SK-N-SH (cell line): ENCODE measurements at regions not wholly inside any gene's neighbourhood (a gene's known extent, or its start where the extent isn't known, plus 50 kb on each side); places are given as distances from the start of the nearest gene placed in this dataset.

Source experiments
- CTCF ChIA-PET: fragments of 300-600, 350-600 bp; formaldehyde crosslinking; extraction: SDS; loops from one replicate; lab custom pipeline; 2021; lab: Yijun Ruan, JAX
- POLR2A ChIA-PET: fragments of 350-600 bp; sonication (Branson Sonifier 250); formaldehyde crosslinking; extraction: SDS; loops from one replicate; lab custom pipeline; 2020; ENCODE audit warnings: antibody characterized with exemption, inconsistent platforms; lab: Yijun Ruan, JAX
- DNase-seq: peaks from one replicate; pipeline ENCODE4 v3.0.0; 2012
- H2AFZ ChIP-seq: fragments of 200-600 bp; sonication (generic); 2 replicates; pipeline ENCODE4 v1.8.1; 2016; ENCODE audit warnings: antibody characterized with exemption, mild to moderate bottlenecking, low read depth
- H3F3A ChIP-seq: fragments of 200-600 bp; sonication (generic); replicated peaks from 2 replicates; pipeline ENCODE3; 2016; ENCODE audit warnings: antibody characterized with exemption, mild to moderate bottlenecking; ENCODE audit not compliant: insufficient read depth
- H3K27ac ChIP-seq, 2 experiments: fragments of 200-500 bp in 1 of 2; fragments of 200-600 bp in 1 of 2; sonication (Bioruptor generic) in 1 of 2; sonication (generic), shearing (Covaris generic) in 1 of 2; 2 replicates each; pipeline versions ENCODE4 v1.5.1 to v1.6.1; 2014 to 2016; ENCODE audit warnings: low read depth in 2 of 2, inconsistent platforms in 1 of 2, low read length in 1 of 2, mild to moderate bottlenecking in 1 of 2, mixed read lengths in 1 of 2
- H3K27me3 ChIP-seq: fragments of 200-600 bp; sonication (generic), shearing (Covaris generic); 2 replicates; pipeline ENCODE4 v1.6.1; 2016; ENCODE audit warnings: mixed run types; ENCODE audit not compliant: insufficient read depth
- H3K36me3 ChIP-seq, 2 experiments: fragments of 200-500 bp in 1 of 2; fragments of 200-600 bp in 1 of 2; sonication (Bioruptor generic) in 1 of 2; sonication (generic) in 1 of 2; replicated peaks in 1 of 2; 2 replicates each; pipeline versions ENCODE3 to v1.5.1; 2014 to 2016; ENCODE audit warnings: low read length in 1 of 2, mild to moderate bottlenecking in 1 of 2; ENCODE audit not compliant: insufficient read depth in 2 of 2, control insufficient read depth in 1 of 2
- H3K4me1 ChIP-seq, 2 experiments: fragments of 200-500 bp in 1 of 2; fragments of 200-600 bp in 1 of 2; sonication (Bioruptor generic) in 1 of 2; sonication (generic), shearing (Covaris generic) in 1 of 2; 2 replicates each; pipeline versions ENCODE4 v1.5.1 to v1.6.1; 2014 to 2016; ENCODE audit warnings: low read depth in 1 of 2, low read length in 1 of 2, mixed run types in 1 of 2; ENCODE audit not compliant: insufficient read depth in 2 of 2, control insufficient read depth in 1 of 2
- H3K4me2 ChIP-seq: fragments of 200-600 bp; sonication (generic), shearing (Covaris generic); 2 replicates; pipeline ENCODE4 v1.6.1; 2017; ENCODE audit warnings: mixed run types
- H3K4me3 ChIP-seq, 2 experiments: fragments of 200-500 bp in 1 of 2; fragments of 200-600 bp in 1 of 2; sonication (Bioruptor generic) in 1 of 2; sonication (generic), shearing (Covaris generic) in 1 of 2; 2 replicates each; pipeline versions ENCODE4 v1.5.1 to v1.8.1; 2014 to 2016; ENCODE audit warnings: low read depth in 2 of 2, inconsistent platforms in 1 of 2, low read length in 1 of 2, mild to moderate bottlenecking in 1 of 2, mixed read lengths in 1 of 2, moderate library complexity in 1 of 2
- H3K79me2 ChIP-seq: fragments of 200-600 bp; sonication (generic); 2 replicates; pipeline ENCODE4 v1.8.1; 2017; ENCODE audit warnings: mild to moderate bottlenecking; ENCODE audit not compliant: insufficient read depth
- H3K9ac ChIP-seq: fragments of 200-600 bp; sonication (generic); 2 replicates; pipeline ENCODE4 v1.6.1; 2017; ENCODE audit warnings: mixed run types
- H3K9me2 ChIP-seq: fragments of 200-600 bp; sonication (generic); 2 replicates; pipeline ENCODE4 v1.6.1; 2017; ENCODE audit warnings: mixed run types
- H3K9me3 ChIP-seq: fragments of 200-600 bp; sonication (generic); 2 replicates; pipeline ENCODE4 v1.6.1; 2017; ENCODE audit warnings: mixed run types, mild to moderate bottlenecking, moderate library complexity
- H4K20me1 ChIP-seq: fragments of 200-600 bp; sonication (generic); 2 replicates; pipeline ENCODE4 v1.6.1; 2017; ENCODE audit warnings: mild to moderate bottlenecking, mixed run types; ENCODE audit not compliant: insufficient read depth
- FOSL2 ChIP-seq: IDR thresholded peaks from 2 replicates; pipeline ENCODE4 v1.4.0; 2012; ENCODE audit warnings: low read depth, mild to moderate bottlenecking, moderate library complexity, borderline replicate concordance
- SIN3A ChIP-seq: IDR thresholded peaks from 2 replicates; pipeline ENCODE4 v1.6.1; 2012; ENCODE audit warnings: low read depth, mild to moderate bottlenecking, low read length, moderate library complexity, borderline replicate concordance
- TAF1 ChIP-seq: IDR thresholded peaks from 2 replicates; pipeline ENCODE4 v1.6.1; 2012; ENCODE audit warnings: low read depth, mild to moderate bottlenecking, low read length, moderate library complexity, borderline replicate concordance
- YY1 ChIP-seq: IDR thresholded peaks from 2 replicates; pipeline ENCODE4 v1.4.0; 2012; ENCODE audit warnings: low read depth, mild to moderate bottlenecking
- WGBS: methylation state at CpG from one replicate; pipeline ENCODE4 v1.1.6; 2017; ENCODE audit warnings: low lambda C conversion rate; 5-methylcytosine and 5-hydroxymethylcytosine counted together
- TF ChIP-seq, protein P1 (sequence below): IDR thresholded peaks from 2 replicates; pipeline ENCODE4; 2012
- TF ChIP-seq, protein P2 (sequence below): IDR thresholded peaks from 2 replicates; pipeline ENCODE4 v1.4.0; 2012; ENCODE audit warnings: low read depth, borderline replicate concordance
- TF ChIP-seq, protein P3 (sequence below): IDR thresholded peaks from 2 replicates; pipeline ENCODE4 v1.6.1; 2012; ENCODE audit warnings: mild to moderate bottlenecking, low read depth, low read length, moderate library complexity

DNA sequence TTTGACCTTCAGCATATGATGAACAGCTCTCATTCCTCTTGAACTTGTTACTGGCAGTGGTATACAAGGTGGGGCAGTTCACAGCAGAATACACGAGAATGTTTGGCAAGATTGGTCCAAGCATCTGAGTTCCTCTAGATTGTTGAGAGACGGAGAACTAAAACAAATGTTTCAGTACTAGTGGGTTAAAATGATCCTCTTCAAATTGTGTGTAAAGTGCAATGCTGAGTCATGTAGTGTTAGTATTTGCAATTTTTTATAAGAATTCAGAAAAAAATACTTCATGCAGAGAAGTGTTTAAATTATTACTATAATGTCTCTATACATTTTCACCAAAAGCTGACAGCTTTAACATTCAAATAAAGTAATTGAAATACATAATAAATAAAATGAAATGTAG is 879.8 kb downstream of the TFAP2A start:
- POLR2A ChIA-PET, result no interaction called here

DNA sequence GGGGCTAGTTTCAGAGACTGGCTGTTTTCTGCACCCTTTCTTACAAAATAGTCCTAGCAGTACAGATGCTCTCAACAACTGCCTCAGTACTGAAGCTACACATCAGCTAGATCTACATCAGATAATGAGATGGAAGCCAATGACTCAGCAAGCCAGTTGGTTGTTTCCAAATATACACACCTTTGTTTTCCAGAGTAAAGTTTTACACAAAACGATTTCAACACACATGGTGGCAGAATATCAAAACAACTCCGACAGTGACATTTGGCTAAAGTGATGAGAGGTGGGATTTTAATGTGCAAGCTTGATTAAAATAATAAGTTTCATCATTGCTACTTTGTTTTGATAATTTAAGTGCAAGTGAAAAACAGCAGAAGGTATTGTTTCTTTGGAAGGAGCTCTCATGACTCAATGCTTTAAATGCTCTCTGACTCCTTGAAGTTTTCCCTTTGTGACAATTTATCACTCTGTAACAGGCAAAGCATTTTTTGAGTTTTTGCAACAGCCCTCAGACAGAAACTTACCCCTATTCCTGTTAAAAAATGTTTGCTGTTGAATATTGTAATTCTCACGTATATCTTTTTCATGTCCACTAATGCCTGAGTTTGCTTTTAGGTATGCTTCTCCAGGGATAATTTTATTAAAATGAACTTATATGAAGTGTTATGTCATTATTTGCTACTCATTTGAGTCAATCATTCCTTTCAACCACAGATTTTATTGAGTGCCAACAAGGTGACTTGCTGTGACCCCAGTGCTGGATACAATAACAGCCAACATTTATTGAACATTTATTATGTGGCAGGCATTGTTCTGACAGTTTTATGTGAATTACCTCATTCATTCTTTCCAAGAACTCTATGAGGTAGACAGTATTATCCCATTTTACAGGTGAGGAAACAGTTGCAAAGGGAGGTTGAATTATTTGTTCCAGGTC is 882.0 kb downstream of the TFAP2A start:
- Histone ChIP-seq H3K4me3 (no peak overlapping the region), H3K36me3 (no peaks in the 10 kb centered on the region), H3K9me3 (no peaks in the 10 kb centered on the region), H3K9ac (no peak overlapping the region), H3K4me2 (no peak overlapping the region), H3K79me2 (no peaks in the 10 kb centered on the region), H3K27ac (no peak overlapping the region), H3K9me2 (no peaks in the 10 kb centered on the region)
- no peak for DNase-seq
- 21% methylated on average over 3 of the region's 3 CpGs for WGBS
- TF ChIP-seq, protein P1, sequence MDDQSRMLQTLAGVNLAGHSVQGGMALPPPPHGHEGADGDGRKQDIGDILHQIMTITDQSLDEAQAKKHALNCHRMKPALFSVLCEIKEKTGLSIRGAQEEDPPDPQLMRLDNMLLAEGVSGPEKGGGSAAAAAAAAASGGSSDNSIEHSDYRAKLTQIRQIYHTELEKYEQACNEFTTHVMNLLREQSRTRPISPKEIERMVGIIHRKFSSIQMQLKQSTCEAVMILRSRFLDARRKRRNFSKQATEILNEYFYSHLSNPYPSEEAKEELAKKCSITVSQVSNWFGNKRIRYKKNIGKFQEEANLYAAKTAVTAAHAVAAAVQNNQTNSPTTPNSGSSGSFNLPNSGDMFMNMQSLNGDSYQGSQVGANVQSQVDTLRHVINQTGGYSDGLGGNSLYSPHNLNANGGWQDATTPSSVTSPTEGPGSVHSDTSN, result no peak
- TF ChIP-seq FOSL2, result peak; percentile 21; the same call in 1 of the 2 replicates
- TF ChIP-seq, protein P2, sequence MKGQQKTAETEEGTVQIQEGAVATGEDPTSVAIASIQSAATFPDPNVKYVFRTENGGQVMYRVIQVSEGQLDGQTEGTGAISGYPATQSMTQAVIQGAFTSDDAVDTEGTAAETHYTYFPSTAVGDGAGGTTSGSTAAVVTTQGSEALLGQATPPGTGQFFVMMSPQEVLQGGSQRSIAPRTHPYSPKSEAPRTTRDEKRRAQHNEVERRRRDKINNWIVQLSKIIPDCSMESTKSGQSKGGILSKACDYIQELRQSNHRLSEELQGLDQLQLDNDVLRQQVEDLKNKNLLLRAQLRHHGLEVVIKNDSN, result no peak
- TF ChIP-seq, all 33 proteins: peak for 1
- ChIA-PET POLR2A (no interaction called here), CTCF (interaction anchor here (1.1 to 1.7 kb wide), 3 partner anchors 8 to 897 kb away, joined by 3 to 7 read pairs (median 3); no protein-coding TSS in a partner anchor)
- no peak overlapping the region for H2AFZ ChIP-seq
- no peaks in the 10 kb centered on the region for H4K20me1 ChIP-seq
- peaks cover 8% of the 10 kb centered on the region for H3F3A ChIP-seq
- H3K27me3 ChIP-seq, result no peaks in the 10 kb centered on the region
- H3K4me1 ChIP-seq, result peaks cover 0 to 4% of the 10 kb centered on the region in 2 experiments; a peak in 2 of 4 replicates

More for the DNA sequence above, 879.8 kb downstream of the TFAP2A start:
- Histone ChIP-seq H4K20me1 (no peaks in the 10 kb centered on the region), H3K4me1 (peaks cover 0 to 4% of the 10 kb centered on the region in 2 experiments; a peak in 1 of 4 replicates), H3K36me3 (no peaks in the 10 kb centered on the region), H3K9me2 (no peaks in the 10 kb centered on the region), H2AFZ (no peak overlapping the region), H3K27me3 (no peaks in the 10 kb centered on the region), H3K4me2 (no peak overlapping the region), H3K4me3 (no peak overlapping the region), H3K9me3 (no peaks in the 10 kb centered on the region), H3F3A (peaks cover 10% of the 10 kb centered on the region), H3K79me2 (no peaks in the 10 kb centered on the region), H3K9ac (no peak overlapping the region), H3K27ac (no peak overlapping the region)
- DNase-seq, result no peak
- WGBS, result 34% methylated on average over 2 of the region's 2 CpGs
- CTCF ChIA-PET, result no interaction called here
- no peak for TF ChIP-seq TAF1
- TF ChIP-seq, protein P3, sequence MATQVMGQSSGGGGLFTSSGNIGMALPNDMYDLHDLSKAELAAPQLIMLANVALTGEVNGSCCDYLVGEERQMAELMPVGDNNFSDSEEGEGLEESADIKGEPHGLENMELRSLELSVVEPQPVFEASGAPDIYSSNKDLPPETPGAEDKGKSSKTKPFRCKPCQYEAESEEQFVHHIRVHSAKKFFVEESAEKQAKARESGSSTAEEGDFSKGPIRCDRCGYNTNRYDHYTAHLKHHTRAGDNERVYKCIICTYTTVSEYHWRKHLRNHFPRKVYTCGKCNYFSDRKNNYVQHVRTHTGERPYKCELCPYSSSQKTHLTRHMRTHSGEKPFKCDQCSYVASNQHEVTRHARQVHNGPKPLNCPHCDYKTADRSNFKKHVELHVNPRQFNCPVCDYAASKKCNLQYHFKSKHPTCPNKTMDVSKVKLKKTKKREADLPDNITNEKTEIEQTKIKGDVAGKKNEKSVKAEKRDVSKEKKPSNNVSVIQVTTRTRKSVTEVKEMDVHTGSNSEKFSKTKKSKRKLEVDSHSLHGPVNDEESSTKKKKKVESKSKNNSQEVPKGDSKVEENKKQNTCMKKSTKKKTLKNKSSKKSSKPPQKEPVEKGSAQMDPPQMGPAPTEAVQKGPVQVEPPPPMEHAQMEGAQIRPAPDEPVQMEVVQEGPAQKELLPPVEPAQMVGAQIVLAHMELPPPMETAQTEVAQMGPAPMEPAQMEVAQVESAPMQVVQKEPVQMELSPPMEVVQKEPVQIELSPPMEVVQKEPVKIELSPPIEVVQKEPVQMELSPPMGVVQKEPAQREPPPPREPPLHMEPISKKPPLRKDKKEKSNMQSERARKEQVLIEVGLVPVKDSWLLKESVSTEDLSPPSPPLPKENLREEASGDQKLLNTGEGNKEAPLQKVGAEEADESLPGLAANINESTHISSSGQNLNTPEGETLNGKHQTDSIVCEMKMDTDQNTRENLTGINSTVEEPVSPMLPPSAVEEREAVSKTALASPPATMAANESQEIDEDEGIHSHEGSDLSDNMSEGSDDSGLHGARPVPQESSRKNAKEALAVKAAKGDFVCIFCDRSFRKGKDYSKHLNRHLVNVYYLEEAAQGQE, result no peak
- no peak for TF ChIP-seq SIN3A
- no peak for TF ChIP-seq YY1
- TF ChIP-seq FOSL2, result no peak
